Activated CD8-positive, alpha-beta memory T cell treated with anti-CD3 and anti-CD28 coated beads for 48 hours (primary cell): ENCODE measurements at regions not wholly inside any gene's neighbourhood (a gene's known extent, or its start where the extent isn't known, plus 50 kb on each side); places are given as distances from the start of the nearest gene placed in this dataset.

Source experiments
- DNase-seq, 3 experiments: peaks; one replicate each; pipeline ENCODE4 v3.0.0-alpha.2; 2020; ENCODE audit warnings: low read depth in 2 of 3, low spot score in 2 of 3

DNA sequence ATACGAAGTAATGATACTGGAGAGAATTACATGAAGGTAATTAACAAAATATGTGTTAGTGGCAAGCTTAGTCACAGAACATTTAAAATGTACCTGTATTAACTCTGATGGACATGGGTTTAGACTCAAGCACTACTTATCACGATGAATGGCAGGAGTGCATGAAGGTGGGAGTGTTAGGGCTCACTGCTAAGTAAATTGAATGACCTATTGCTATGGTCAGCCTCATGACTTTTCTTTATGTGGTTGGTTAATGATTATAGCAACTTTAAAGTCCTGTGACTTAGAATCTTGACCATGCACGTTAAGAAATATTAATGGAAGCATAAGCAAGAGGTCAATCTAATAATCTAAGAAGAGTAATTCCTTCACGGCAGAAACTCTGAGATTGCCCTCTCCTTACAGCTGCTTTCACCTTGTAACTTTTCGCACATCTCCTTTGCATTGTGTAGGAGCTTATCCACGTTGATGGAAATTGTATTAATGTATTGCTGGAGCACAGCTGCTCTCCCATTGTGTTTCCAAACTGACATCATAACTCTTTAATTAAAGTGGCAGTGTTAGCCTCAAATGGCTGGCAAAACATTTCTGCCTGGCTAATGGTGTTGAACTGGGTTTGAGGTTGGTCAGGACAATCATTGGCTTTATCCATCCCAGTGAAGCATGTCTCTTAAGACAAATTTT is 114.5 kb downstream of the RXFP2 start:
- DNase-seq = no peak

DNA sequence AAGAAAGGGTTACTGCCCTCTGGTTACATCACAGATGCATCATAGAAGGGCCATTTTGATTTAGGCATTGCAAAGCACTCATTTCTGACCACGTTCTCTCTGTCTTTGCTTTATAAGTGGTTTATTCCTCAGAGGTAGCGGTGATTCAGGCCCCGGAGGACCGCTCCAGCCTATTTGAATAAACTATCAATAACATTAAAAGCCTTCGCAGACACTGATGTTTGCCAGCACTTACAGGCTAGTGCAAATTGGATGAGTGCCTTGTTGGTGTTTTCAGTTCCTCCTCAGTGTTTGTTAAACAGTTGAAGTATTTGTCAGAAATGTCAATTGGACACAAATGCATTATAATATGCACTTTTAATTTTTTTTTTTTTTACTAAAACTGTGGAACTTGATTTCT is 120.2 kb downstream of the RXFP2 start:
- DNase-seq = no peak

DNA sequence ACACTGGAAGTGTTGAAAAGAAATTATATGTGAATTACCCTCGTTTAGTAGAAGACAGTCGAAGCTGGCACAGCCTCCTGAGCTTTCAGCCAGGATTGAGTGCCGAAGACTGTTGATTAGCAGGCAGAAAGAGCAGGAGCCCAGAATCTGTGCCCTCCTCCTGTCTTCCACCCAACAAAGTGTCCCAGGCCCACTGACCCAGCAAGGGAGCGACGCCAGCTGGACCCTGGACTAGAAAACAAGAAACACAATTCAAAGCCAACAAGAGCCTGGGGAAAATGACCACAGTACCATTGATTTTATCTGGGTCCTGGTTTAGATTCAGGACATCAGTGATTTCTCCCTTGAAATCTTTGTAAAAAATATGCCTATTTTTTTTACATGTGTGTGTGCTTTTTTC is 120.7 kb downstream of the RXFP2 start:
- no peak for DNase-seq

DNA sequence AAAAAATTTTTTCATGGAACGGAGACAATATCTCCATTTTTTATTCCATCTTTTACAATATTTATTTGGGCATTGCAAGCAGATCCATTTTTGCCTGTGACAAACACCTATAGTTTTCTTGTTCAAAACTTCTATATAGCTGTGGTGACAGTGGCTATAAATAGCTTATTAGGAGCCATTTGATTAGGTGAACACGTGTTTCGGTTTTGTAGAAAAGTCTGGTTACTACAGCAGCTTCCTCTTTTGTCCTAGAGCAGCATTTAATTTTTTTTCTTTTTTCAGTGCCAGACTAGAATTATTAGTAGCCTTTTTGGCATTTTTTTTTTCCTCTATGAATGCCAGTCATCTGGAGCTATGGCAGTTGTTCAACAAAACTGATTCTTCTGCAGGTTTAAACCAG is 123.5 kb downstream of the RXFP2 start:
- no peak for DNase-seq

DNA sequence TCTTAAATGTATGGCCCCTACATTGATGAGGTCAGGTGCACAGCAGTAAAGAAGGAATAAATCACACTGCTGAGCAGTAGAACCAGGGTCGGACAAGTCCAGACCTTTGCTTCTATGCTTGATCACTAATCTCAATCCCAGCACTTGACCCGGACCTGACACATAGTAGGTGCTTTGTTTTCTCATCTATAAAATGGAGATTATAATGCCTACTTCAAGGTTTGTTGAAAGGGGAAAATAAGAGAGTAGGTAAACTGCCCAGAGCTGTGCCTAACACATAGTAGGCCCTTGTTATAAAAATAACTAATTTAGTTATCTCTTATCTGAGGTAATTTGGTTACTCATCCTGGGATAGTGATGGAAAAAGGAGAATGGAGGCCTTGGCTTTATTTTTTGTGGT is 125.0 kb downstream of the RXFP2 start:
- no peak for DNase-seq

DNA sequence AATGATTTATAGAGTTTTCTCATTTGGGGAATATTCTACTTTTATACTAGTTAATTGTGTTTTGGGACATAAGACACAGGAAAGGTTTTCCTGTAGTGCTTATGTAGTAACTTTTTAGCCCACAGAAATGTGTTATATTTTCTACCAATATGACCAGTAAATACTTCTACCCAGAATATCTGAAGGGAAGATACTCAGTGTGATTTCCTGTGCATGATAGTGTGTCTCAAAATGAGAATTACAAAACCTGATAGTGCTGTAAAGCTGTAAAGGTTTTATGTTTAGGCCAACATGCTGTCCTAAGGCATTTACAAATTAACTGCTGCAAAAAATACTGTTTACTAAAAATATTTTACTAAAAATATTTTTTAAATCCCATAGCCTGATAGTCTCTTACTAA is 126.8 kb downstream of the RXFP2 start:
- no peak for DNase-seq

DNA sequence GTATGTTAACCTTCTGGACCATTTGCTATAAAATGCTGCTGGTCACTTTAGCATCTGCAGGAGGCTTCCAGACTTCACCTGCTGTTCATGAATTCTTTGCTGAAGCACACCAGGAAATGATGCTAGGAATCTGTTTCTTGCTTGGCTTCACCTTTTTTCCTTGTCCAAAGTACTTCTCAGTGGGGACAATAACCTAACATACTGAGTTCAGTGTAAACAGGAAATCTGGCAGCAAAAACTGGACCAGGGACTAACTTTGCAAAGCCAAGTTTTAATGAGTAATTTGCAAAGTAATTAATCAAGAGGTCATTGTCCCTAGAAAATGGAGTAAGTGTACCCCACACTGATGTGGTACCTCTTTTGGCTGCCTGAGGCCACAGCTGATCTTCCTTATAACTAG is 128.4 kb downstream of the RXFP2 start:
- DNase-seq = no peak

DNA sequence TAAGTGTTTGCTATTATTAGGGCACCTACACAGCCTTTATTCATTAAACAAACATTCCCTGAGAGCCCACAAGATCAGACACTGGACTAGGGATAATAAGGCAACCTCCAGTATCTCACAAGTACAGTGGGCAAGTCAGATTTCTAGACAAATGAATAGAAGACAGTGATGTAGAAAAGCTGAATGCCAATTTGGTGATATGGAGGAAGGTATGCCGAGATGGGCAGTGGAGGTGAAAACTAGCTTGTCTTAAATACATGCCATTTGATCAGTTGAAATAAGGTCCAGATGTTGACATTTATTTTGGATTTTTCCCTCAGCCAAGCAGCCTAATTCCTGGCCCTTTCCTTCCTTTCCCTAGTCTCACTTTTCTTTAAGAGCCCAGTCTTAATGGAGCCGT is 130.3 kb downstream of the RXFP2 start:
- no peak for DNase-seq

DNA sequence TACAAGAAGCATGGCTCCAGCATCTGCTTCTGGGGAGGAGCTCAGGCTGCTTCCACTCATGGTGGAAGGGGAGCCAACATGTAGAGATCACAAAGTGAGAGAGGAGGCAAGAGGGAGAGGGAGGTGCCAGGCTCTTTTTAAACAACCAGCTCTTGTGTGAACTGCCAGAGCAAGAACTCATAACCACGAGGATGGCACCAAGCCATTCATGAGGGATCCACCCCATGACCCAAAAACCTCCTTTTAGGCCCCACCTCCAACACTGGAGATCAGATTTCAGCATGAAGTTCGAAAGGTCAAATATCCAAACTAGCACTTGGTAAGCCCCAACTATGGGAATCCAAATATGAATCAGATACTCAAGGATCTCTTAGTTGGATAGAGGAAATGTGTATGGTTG is 131.2 kb downstream of the RXFP2 start:
- no peak for DNase-seq

DNA sequence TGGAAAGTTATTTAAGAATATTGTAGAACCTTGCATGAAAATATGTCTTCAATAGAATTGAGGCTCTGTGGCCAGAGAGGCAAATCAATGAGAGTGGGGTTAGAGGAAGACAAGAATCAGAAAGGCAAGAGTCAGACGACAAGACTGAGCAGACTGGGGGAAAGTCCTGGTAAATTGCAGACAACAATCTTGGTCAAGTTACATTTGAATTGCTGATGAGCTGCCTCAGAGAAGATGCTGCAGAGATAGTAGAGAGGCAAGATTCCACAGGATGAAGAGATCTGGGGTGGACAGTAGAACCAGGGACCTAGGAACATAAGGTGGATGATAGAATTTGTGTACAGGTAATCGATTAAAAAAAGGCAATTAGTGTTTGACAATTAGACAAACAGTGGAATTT is 133.8 kb downstream of the RXFP2 start:
- DNase-seq = no peak

DNA sequence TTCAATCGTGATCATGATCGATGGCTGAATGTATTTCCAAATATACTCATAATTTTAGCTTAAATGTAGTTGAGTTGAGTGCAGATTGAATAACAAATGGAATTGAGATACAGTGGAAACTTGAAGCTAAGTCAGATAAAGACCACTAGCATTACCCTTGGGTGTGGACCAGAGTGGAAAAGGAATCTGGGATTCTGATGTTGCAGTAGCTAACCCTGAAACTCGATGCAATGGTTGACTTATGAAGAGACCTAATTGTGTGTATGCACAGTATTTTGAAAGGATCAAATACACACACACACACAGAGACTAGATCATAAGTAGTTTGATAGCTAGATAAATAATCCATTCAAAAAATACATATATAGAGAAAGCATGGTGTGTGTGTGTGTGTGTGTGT is 135.8 kb downstream of the RXFP2 start:
- DNase-seq = no peak

DNA sequence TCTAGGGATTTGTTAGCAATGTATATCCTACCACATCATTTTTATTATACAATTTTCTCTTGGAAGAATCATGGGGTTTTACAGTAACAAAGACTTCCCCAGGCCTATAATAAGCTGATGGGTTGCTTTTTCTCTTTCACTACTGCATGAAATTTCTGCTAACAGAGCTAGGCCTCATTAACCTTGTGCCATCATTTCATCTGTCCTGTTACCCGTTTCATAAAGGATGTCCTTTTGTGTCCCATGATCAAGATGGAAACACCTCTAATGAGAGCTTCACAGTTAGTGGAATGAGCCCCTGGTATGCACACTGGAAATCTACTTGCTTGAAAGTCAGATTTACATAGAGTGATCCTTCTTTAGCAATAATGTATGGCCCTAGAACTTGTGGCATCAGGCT is 138.7 kb downstream of the RXFP2 start:
- no peak for DNase-seq

DNA sequence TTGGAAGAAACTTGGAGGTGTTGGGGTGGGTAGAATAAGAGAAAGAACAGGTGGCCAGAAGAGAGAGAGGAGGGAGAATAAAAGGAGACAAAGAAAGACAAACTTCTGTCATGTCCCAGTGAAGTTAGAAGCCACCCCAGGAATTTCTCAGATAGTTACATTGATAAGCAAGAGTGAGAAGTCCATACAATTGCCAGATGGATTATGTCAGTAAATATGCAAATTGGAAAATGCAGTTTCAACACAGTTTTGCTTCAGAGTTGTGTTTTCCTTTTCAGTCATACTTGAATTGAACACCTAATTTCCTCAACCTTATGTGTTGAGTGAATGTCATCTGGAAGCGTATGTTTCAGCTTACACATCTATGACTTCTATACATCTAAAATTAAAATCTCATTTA is 139.2 kb downstream of the RXFP2 start:
- no peak for DNase-seq

DNA sequence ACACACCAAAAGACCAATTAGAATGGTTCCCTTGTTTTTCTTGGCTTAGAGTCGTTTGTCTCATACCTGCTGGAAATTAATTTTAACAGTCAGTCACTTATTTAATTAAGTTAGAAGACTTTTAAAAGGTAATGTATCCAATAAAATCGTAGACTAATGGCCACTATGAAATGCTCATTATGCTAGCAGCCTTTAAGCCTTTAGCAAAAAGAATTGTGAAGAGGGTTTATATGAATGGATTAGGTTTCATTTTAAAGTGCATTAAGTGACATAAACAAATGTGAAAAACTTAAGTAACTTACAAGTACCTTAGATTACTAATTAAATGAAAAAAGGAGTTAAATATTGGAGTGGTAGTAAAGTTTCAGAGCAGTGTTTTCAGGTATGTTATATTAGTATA is 139.6 kb downstream of the RXFP2 start:
- no peak for DNase-seq

DNA sequence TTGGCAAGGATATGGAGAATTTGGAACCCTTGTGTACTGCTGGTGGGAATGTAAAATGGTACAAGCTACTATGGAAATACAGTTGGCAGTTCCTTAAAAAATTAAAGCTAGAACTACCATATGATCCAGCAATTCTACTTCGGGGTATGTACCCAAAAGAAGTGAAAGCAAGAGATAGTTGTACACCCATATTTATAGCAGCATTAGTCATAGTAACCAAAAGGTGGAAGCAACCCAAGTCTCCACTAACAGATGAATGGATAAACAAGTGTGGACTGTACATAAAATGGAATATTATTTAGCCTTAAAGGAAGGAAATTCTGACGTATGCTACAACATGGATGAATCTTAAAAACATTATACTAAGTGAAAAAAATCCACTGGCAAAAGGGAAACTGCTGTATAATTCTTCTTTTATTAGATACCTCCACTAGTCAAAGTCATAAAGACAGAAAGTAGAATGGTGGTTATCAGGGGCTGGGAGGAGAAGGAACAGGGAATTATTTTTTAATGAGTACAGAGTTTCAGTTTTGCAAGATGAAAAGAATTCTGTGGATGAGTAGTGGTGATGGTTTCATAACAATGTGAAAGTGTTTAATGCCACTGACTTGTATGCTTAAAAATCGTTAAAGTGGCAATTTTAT is 141.6 kb downstream of the RXFP2 start:
- no peak for DNase-seq

DNA sequence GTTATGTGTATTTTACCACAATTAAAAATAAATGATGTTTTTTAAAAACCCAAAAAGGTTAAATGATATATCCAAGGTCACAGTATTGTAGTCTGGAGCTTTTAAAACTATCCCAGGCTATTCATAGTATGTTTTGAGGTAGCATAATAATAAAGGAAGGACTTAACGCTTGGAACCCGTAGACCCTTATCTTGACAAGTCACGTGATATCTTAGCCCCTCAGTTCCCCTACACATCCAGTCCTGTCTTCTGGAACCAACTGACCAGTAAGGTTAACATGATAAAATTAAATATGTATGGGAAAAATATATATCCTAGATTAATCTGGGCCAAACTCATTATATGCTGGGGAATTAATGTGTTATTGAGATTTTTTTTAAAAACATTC is 142.2 kb downstream of the RXFP2 start:
- no peak for DNase-seq

DNA sequence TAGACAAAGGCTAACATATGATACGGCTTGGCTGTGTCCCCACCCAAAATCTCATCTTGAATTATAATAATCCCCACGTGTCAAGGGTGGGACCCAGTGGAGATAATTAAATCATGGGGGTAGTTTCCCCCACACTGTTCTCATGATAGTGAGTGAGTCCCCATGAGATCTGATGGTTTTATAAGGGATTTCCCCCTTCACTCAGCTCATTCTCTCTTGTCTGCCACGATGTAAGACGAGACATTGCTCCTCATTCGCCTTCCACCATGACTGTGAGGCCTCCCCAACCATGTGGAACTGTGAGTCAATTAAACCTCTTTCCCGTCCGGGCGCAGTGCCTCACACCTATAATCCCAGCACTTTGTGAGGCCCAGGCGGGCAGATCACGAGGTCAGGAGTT is 143.5 kb downstream of the RXFP2 start:
- DNase-seq = no peak

DNA sequence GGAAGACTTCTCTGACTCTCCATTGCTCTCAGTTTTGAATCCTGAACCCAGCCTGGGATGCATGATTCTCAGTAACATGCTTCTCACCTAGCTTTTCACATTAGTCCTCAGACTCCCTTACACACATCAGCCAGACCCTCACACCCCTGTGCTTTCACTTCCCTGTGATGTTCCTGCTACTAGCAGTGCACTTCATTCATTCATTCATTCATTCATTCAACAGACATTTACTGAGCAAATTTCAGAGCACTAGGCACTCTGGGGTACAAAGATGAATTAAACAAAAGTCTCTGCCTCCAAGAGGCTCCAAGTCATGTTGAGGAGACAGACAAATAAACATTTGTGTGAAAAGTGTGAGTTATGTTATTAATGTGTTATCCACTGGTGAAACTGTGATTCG is 145.2 kb downstream of the RXFP2 start:
- no peak for DNase-seq

DNA sequence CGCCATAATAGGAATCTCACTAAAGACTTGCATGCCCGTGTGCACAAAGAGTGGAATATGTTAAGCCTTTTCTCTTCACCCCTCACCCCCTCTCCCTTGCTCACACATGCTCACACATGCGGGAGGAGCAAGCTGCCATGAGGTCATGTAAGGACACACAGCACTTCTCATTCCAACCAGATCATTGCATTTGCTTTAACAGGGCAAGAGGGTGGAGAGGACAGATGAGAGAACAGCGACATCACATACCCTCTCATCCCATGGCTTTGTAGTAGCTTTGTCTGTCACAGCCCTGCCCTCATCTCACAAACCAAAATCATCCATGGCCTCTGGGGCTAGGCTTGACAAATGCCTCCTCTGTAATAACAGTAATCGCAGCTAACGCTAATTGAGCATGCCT is 145.6 kb upstream of the FRY start:
- DNase-seq = no peak

DNA sequence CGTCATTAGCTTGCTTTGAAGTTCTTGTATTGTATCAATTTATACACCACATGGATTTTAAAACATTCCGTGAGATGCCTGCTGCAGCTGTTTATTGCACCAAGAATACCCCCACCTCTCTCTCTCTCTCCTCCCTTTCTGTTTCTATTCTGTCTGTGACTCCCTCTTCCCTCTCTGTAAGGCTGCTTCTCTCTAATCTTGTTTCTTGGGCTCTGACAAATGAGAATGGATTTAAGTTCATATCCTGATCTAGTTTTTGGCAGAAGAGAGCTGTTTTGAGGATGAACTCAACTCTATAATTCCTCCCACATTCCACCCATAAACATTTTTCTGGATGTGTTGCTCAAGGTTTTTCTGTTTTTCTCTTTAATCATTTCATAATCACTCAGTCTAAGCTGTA is 144.3 kb upstream of the FRY start:
- no peak for DNase-seq

DNA sequence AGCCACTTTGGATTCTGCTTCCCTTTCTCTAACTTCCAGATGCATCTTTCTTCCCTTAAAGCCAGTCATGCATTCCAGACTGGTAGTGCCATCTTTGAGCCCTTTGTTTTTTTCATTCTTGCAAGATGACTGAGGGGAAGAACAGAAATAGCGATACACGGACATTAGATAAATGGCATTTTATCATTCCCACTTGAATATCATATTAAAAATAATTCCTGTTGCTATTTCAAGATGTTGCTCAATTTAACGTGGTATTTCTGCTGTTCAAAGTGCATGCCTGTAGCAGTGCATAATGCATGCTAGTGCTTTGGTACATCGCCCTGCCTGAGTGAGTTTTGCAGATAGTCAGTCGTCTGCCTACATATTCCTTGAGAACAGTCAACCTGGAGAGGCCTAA is 140.6 kb upstream of the FRY start:
- no peak for DNase-seq

DNA sequence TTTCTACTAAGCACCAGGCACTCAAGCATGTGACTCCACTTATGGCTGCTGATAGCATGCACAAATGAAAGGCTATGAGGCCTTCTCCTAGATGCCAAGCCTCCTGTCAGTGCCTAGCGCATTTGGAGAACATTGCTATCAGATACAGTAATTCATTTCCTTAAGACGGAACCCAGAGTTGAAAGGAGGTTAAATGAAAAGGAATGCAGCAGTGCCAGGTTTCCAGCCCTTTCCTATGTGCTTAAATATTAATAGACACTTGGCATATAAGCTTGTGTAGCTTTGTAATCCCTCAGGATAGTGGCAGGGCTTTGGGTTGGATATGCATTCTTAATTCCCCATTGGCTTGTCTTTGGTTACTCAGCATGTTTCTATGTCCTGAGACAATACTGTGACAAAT is 140.1 kb upstream of the FRY start:
- DNase-seq = no peak

DNA sequence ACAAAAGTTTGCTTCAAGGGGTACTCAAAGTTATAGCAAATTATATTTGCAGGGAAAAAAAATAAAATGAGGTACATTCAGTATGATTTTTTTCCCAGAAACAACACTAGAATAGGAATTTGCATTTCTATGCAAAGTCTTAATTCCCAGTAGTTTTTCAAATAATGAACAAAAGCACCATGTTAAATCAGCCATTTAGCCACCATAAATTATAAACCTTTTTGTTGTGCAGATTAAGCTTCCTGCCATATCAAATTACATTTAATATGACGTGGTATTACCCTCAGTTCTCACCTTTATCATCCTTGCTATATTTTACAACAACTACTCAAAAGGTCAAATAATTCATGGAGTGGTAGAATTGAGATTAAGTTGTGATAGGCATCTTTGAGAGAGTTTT is 136.6 kb upstream of the FRY start:
- no peak for DNase-seq
